ENCODE measurements at regions not wholly inside any gene's neighbourhood (a gene's known extent, or its start where the extent isn't known, plus 50 kb on each side); places are given as distances from the start of the nearest gene placed in this dataset.

DNA sequence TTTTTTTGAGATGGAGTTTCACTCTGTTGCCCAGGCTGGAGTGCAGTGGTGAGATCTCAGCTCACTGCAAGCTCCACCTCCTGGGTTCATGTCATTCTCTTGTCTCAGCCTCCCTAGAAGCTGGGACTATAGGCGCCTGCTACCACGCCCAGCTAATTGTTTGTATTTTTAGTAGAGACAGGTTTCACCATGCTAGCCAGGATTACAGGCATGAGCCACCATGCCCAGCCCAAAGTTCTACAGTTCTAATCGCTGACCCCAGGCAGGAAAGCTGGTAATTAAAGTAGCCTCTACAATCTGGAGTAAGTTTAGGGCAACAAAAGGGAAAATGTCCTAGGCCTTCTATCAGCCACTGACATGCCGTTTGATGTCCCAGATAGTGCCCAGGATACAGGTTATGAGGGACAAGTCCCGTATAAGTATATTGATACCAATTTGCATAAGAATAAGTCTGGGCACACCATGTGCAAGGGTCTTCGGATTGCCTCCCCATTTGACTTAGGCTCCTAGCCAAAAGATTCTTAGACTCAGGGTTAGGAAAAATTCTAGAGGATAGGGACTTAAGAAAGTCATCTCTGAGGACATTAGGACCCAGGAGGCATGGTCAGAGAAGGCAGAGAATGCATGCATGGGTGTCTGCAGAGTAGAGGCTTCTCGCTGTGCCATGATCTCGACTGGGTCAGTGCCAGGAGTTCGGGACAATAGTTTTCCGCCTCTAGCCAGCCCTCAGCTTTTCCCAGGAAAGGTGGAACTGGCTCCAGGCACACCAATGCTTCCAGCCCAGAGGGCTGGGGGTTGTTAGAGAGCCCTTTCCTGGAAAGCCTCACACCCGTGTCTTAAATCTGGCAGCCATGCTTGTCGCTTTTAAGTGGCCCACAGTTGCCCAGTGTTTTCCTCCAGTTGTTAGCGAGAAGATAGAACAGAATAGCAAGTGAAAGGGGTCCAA lies 1111.1 kb downstream of the TAF11L14 start:
- ChIA-PET POLR2A (interaction anchor here (1.1 to 2.2 kb wide), 3 partner anchors 8 to 47 kb away, joined by 3 to 13 read pairs (median 5); no protein-coding TSS in a partner anchor), CTCF (interaction anchor here (1.0 kb wide), 1 partner anchor 47 kb away, joined by 6 read pairs; no protein-coding TSS in a partner anchor)
- peaks cover 66% of the 10 kb centered on the region for H3K4me1 Mint-ChIP-seq
- H3K9me3 Mint-ChIP-seq, result no peaks in the 10 kb centered on the region
- ATAC-seq (ENCODE audit: low read depth) (peak; percentile 25), DNase-seq (no peak)
- peak overlapping the region; percentile 94 for H3K4me3 Mint-ChIP-seq
- H3K27me3 Mint-ChIP-seq, result no peaks in the 10 kb centered on the region
- intact Hi-C loops (cut with micrococcal nuclease), result no loop called here
- H3K27ac Mint-ChIP-seq, result peak overlapping the region; percentile 95
- H3K36me3 Mint-ChIP-seq (ENCODE audit: low read depth), result peaks cover 24% of the 10 kb centered on the region
- TF ChIP-seq, protein P1, sequence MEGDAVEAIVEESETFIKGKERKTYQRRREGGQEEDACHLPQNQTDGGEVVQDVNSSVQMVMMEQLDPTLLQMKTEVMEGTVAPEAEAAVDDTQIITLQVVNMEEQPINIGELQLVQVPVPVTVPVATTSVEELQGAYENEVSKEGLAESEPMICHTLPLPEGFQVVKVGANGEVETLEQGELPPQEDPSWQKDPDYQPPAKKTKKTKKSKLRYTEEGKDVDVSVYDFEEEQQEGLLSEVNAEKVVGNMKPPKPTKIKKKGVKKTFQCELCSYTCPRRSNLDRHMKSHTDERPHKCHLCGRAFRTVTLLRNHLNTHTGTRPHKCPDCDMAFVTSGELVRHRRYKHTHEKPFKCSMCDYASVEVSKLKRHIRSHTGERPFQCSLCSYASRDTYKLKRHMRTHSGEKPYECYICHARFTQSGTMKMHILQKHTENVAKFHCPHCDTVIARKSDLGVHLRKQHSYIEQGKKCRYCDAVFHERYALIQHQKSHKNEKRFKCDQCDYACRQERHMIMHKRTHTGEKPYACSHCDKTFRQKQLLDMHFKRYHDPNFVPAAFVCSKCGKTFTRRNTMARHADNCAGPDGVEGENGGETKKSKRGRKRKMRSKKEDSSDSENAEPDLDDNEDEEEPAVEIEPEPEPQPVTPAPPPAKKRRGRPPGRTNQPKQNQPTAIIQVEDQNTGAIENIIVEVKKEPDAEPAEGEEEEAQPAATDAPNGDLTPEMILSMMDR (IDR thresholded peaks at IDR 0.05), result no peak

DNA sequence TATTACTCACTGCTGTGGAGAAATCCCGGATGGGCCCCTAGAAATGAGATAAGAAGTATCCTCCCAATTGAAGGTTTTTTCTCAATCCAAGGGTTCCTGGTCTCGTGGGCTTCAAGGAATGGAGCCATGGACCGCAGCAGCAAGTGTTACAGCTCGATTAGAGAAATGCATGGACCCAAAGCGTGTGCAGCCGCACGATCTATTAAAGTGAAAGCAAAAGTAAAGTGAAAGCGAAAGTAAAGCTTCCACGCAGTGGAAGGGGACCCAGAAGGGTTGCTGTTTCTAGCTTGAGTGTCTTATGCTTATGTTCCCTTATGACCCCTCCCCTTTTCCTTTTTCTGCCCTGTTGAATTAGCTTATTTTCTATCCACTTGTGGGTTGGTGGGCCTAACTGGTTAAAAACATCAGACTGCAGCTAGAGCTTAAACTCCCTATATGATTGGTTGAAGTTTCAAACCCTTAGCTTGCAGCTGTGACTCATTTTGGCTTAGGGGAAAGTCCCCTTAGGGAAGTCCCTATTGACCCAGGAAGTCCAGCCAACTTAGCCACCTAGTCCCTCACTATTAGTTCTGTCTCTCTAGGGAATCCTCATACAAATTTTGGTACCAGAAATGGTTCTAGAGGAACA lies 1111.8 kb downstream of the TAF11L14 start:
- CTCF ChIA-PET, result interaction anchor here (1.0 kb wide), 1 partner anchor 48 kb away, joined by 6 read pairs; no protein-coding TSS in a partner anchor

DNA sequence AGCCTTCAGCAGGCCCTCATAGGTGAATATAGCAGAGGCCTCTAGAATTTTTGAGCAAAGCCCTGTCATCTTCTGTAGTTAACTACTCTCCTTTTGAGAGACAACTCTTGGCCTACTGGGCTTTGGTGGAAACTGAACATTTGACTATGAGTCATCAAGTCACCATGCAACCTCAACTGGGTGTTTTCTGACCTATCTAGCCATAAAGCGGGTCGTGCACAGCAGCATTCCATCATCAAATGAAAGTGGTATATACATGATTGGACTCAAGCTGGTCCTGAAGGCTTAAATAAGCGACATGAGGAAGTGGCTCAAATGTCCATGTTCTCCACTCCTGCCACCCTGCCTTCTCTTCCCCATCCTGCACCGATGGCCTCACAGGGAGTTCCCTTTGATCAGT lies 1115.5 kb downstream of the TAF11L14 start:
- no peak for DNase-seq
- peak; percentile 12 for ATAC-seq (ENCODE audit: low read depth)
- Mint-ChIP-seq H3K9me3 (no peaks in the 10 kb centered on the region), H3K4me1 (peaks cover 32% of the 10 kb centered on the region), H3K27me3 (no peaks in the 10 kb centered on the region), H3K27ac (no peak overlapping the region), H3K36me3 (ENCODE audit: low read depth) (peaks cover 8% of the 10 kb centered on the region), H3K4me3 (no peak overlapping the region)
- CTCF ChIA-PET, result no interaction called here
- POLR2A ChIA-PET, result interaction anchor here (0.8 kb wide), 1 partner anchor 52 kb away, joined by 3 read pairs; no protein-coding TSS in a partner anchor
- intact Hi-C loops (cut with micrococcal nuclease), result no loop called here
- TF ChIP-seq, protein P1 (IDR thresholded peaks at IDR 0.05), result no peak

More for the DNA sequence above, 1111.8 kb downstream of the TAF11L14 start:
- Mint-ChIP-seq H3K27me3 (no peaks in the 10 kb centered on the region), H3K27ac (peak overlapping the region; percentile 95), H3K4me3 (peak overlapping the region; percentile 94), H3K36me3 (ENCODE audit: low read depth) (peaks cover 19% of the 10 kb centered on the region), H3K4me1 (peaks cover 58% of the 10 kb centered on the region), H3K9me3 (no peaks in the 10 kb centered on the region)
- TF ChIP-seq, protein P1 (IDR thresholded peaks at IDR 0.05), result no peak
- POLR2A ChIA-PET, result interaction anchor here (0.5 to 2.2 kb wide), 4 partner anchors 9 to 48 kb away, joined by 3 to 13 read pairs (median 5); no protein-coding TSS in a partner anchor
- DNase-seq, result no peak
- peak; percentile 79 for ATAC-seq (ENCODE audit: low read depth)
- intact Hi-C loops (cut with micrococcal nuclease), result loop anchor here (1.0 to 2.0 kb wide), 2 partner anchors 48 to 1529 kb away; partner anchors contain the start of gene BASP1

DNA sequence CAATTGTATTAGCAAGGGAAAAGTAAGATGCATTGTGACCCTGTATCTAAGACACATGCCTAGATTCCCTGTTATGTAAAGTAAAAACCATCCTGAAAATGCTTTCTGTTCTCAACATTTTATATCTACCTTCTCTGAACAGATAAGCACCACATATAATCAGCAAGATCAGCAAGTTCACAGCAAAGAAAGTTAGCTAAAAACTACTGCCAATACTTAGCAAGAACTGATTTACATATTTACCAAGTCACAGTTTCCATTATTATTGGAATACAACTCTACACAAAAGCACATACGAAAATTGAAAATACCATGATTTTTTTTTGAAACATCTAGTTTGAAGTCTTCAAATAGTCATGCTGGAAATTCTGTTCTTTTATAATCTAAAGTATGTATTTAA lies 1118.1 kb downstream of the TAF11L14 start:
- ChIA-PET POLR2A (no interaction called here), CTCF (no interaction called here)
- H3K27me3 Mint-ChIP-seq, result no peaks in the 10 kb centered on the region
- no peak for ATAC-seq (ENCODE audit: low read depth)
- no peak for DNase-seq
- H3K4me1 Mint-ChIP-seq, result peaks cover 14% of the 10 kb centered on the region
- TF ChIP-seq, protein P1 (IDR thresholded peaks at IDR 0.05), result no peak
- H3K9me3 Mint-ChIP-seq, result no peaks in the 10 kb centered on the region
- intact Hi-C loops (cut with micrococcal nuclease), result no loop called here
- H3K4me3 Mint-ChIP-seq, result no peak overlapping the region
- no peaks in the 10 kb centered on the region for H3K36me3 Mint-ChIP-seq (ENCODE audit: low read depth)
- H3K27ac Mint-ChIP-seq, result no peak overlapping the region

DNA sequence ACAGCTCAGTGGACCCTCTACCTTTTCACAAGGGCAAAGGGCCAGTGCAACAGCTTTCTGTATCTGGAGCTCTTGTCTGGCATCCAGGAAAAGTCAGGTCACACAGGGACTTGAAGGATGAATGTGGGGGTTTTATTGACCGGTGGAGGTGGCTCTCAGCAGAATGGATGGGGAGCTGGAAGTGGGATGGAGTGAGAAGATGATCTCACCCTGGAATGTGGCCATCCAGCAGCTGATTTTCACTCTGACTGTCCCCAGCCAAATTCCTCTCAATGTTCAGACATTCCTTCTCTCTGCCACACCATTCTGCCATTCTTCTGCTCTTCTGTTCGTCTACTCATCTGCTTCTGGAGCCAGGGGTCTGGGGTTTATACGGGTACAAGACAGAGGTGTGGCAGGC lies 1119.9 kb downstream of the TAF11L14 start:
- TF ChIP-seq, protein P1 (IDR thresholded peaks at IDR 0.05), result no peak
- ATAC-seq (ENCODE audit: low read depth), result no peak
- intact Hi-C loops (cut with micrococcal nuclease), result no loop called here
- ChIA-PET CTCF (no interaction called here), POLR2A (no interaction called here)
- H3K27ac Mint-ChIP-seq, result no peak overlapping the region
- no peak overlapping the region for H3K4me3 Mint-ChIP-seq
- H3K9me3 Mint-ChIP-seq, result no peaks in the 10 kb centered on the region
- no peaks in the 10 kb centered on the region for H3K27me3 Mint-ChIP-seq
- peaks cover 5% of the 10 kb centered on the region for H3K4me1 Mint-ChIP-seq
- no peak for DNase-seq
- no peaks in the 10 kb centered on the region for H3K36me3 Mint-ChIP-seq (ENCODE audit: low read depth)

Measured in activated B cell treated with CpG ODN at 0.5 μM for 24 hours (primary cell).